OCI-LY7 (cell line): ENCODE measurements at regions not wholly inside any gene's neighbourhood (a gene's known extent, or its start where the extent isn't known, plus 50 kb on each side); places are given as distances from the start of the nearest gene placed in this dataset.

Source experiments
- EZH2phosphoT487 ChIP-seq: fragments of 200-600 bp; sonication (generic); IDR thresholded peaks from 2 replicates; pipeline ENCODE4 v1.6.1; 2018; ENCODE audit warnings: low read depth, borderline replicate concordance, mild to moderate bottlenecking, mixed run types, antibody characterized with exemption, low read length, moderate library complexity, mixed read lengths
- TF ChIP-seq, protein P1 (sequence below): fragments of 200-600 bp; sonication (generic); conservative IDR thresholded peaks from 2 replicates; pipeline ENCODE4 v1.5.1; 2014; ENCODE audit warnings: mild to moderate bottlenecking, antibody characterized with exemption, low read length, moderate library complexity, mixed read lengths

DNA sequence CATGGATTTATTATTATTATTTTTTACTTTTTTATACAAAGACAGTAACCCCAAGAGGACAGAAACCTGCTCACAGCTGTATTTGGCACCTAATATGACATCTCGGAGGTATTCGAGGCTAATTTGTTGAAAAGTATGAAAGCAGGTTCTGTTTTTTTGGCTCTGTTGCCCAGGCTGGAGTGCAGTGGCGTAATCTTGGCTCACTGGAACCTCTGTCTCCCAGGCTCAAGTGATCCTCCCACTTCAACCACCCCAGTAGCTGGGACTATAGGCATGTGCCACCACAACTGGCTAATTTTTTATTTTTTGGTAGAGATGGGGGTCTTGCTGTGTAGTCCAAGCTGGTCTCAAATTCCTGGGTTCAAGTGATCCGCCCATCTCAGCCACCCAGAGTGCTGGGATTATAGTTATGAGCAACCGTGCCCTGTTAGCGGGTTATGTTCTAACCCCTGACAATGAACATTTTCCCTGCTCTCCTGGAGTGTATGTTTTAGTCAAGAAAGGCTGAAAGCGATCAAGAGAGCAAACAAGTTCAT, 53.7 kb upstream of the ZNF217 start:
- TF ChIP-seq, protein P1, sequence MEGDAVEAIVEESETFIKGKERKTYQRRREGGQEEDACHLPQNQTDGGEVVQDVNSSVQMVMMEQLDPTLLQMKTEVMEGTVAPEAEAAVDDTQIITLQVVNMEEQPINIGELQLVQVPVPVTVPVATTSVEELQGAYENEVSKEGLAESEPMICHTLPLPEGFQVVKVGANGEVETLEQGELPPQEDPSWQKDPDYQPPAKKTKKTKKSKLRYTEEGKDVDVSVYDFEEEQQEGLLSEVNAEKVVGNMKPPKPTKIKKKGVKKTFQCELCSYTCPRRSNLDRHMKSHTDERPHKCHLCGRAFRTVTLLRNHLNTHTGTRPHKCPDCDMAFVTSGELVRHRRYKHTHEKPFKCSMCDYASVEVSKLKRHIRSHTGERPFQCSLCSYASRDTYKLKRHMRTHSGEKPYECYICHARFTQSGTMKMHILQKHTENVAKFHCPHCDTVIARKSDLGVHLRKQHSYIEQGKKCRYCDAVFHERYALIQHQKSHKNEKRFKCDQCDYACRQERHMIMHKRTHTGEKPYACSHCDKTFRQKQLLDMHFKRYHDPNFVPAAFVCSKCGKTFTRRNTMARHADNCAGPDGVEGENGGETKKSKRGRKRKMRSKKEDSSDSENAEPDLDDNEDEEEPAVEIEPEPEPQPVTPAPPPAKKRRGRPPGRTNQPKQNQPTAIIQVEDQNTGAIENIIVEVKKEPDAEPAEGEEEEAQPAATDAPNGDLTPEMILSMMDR: no peak
- TF ChIP-seq EZH2phosphoT487: no peak
